ENCODE measurements at regions not wholly inside any gene's neighbourhood (a gene's known extent, or its start where the extent isn't known, plus 50 kb on each side); places are given as distances from the start of the nearest gene placed in this dataset.
"Not testable (repeated sequence)": the region's sequence is repeated elsewhere in the genome, so short reads cannot be mapped to it uniquely, and the experiment has no call there.

- no peak for DNase-seq
Observed at GRCh38 chr2:19644763-19645162, 257.0 kb downstream of the TTC32 start.

GRCh38 chr2:19643117-19643518 is 258.7 kb downstream of the TTC32 start:
- DNase-seq = no peak

- DNase-seq = no peak
Observed at GRCh38 chr2:19642501-19642900, 259.3 kb downstream of the TTC32 start.

GRCh38 chr2:19635951-19636510 is 265.8 kb downstream of the TTC32 start:
- DNase-seq = no peak

- no peak for DNase-seq
Observed at GRCh38 chr2:19632403-19632991, 269.3 kb downstream of the TTC32 start.

- no peak for DNase-seq
Observed at GRCh38 chr2:19631871-19632270, 269.9 kb downstream of the TTC32 start.

GRCh38 chr2:19630921-19631320 is 270.9 kb downstream of the TTC32 start:
- DNase-seq = no peak

GRCh38 chr2:19627359-19627758 is 268.9 kb upstream of the OSR1 start:
- DNase-seq = no peak

- peak; percentile 28 for DNase-seq
Observed at GRCh38 chr2:19623488-19623887, 265.1 kb upstream of the OSR1 start.

- no peak for DNase-seq
Observed at GRCh38 chr2:19617257-19617848, 258.9 kb upstream of the OSR1 start.

- DNase-seq = not testable (repeated sequence)
Observed at GRCh38 chr2:19615402-19615801, 257.0 kb upstream of the OSR1 start.

- no peak for DNase-seq
Observed at GRCh38 chr2:19614066-19614465, 255.6 kb upstream of the OSR1 start.

GRCh38 chr2:19611491-19612332 is 253.3 kb upstream of the OSR1 start:
- DNase-seq = no peak

- no peak for DNase-seq
Observed at GRCh38 chr2:19609266-19609665, 250.8 kb upstream of the OSR1 start.

- no peak for DNase-seq
Observed at GRCh38 chr2:19607931-19608771, 249.7 kb upstream of the OSR1 start.

GRCh38 chr2:19607400-19607799 is 249.0 kb upstream of the OSR1 start:
- DNase-seq = no peak

GRCh38 chr2:19600982-19601381 is 242.6 kb upstream of the OSR1 start:
- DNase-seq = no peak

GRCh38 chr2:19600506-19600905 is 242.1 kb upstream of the OSR1 start:
- no peak for DNase-seq

GRCh38 chr2:19598971-19599370 is 240.5 kb upstream of the OSR1 start:
- no peak for DNase-seq

GRCh38 chr2:19592197-19592596 is 233.8 kb upstream of the OSR1 start:
- no peak for DNase-seq

GRCh38 chr2:19589791-19590190 is 231.4 kb upstream of the OSR1 start:
- DNase-seq = no peak

GRCh38 chr2:19580830-19581229 is 222.4 kb upstream of the OSR1 start:
- DNase-seq = no peak

- no peak for DNase-seq
Observed at GRCh38 chr2:19580264-19580663, 221.8 kb upstream of the OSR1 start.
